HG02885 (cell line): ENCODE measurements at regions not wholly inside any gene's neighbourhood (a gene's known extent, or its start where the extent isn't known, plus 50 kb on each side); places are given as distances from the start of the nearest gene placed in this dataset.
"Not testable (repeated sequence)": the region's sequence is repeated elsewhere in the genome, so short reads cannot be mapped to it uniquely, and the experiment has no call there.

Experiments used
- ATAC-seq: cut with Tn5 transposase; IDR thresholded peaks from one replicate; pipeline ENCODE4 v1.9.1; 2021; ENCODE audit warnings: mild to moderate bottlenecking; ENCODE audit not compliant: unreplicated experiment, poor library complexity

GRCh38 chr1:220475608-220476007, 52.3 kb upstream of the MARK1 start:
- not testable (repeated sequence) for ATAC-seq

- not testable (repeated sequence) for ATAC-seq
These were observed 52.8 kb upstream of the MARK1 start for GRCh38 chr1:220475141-220475540.

GRCh38 chr1:220473440-220473839, 54.5 kb upstream of the MARK1 start:
- ATAC-seq = no peak

- ATAC-seq = no peak
These were observed 65.2 kb upstream of the MARK1 start for GRCh38 chr1:220462752-220463151.

- no peak for ATAC-seq
These were observed 69.0 kb upstream of the MARK1 start for GRCh38 chr1:220458936-220459335.

GRCh38 chr1:220457957-220458609, 69.9 kb upstream of the MARK1 start:
- no peak for ATAC-seq

- no peak for ATAC-seq
These were observed 72.4 kb upstream of the MARK1 start for GRCh38 chr1:220455559-220455958.

GRCh38 chr1:220454155-220454777, 73.7 kb upstream of the MARK1 start:
- no peak for ATAC-seq

GRCh38 chr1:220453371-220453770, 74.6 kb upstream of the MARK1 start:
- ATAC-seq = no peak

GRCh38 chr1:220451532-220451931, 76.4 kb upstream of the MARK1 start:
- no peak for ATAC-seq

- ATAC-seq = no peak
These were observed 77.0 kb upstream of the MARK1 start for GRCh38 chr1:220450927-220451326.

GRCh38 chr1:220448217-220448616, 79.7 kb upstream of the MARK1 start:
- no peak for ATAC-seq

GRCh38 chr1:220444586-220444985, 83.3 kb upstream of the MARK1 start:
- not testable (repeated sequence) for ATAC-seq

- no peak for ATAC-seq
These were observed 86.7 kb upstream of the MARK1 start for GRCh38 chr1:220441211-220441610.

- ATAC-seq = no peak
These were observed 89.2 kb upstream of the MARK1 start for GRCh38 chr1:220438741-220439140.

- ATAC-seq = no peak
These were observed 95.5 kb upstream of the MARK1 start for GRCh38 chr1:220432408-220432807.

GRCh38 chr1:220431554-220432239, 96.2 kb upstream of the MARK1 start:
- ATAC-seq = no peak

GRCh38 chr1:220430586-220430985, 97.3 kb upstream of the MARK1 start:
- ATAC-seq = no peak

- ATAC-seq = no peak
These were observed 97.9 kb upstream of the MARK1 start for GRCh38 chr1:220430059-220430458.

GRCh38 chr1:220426989-220427388, 100.9 kb upstream of the MARK1 start:
- no peak for ATAC-seq

GRCh38 chr1:220425852-220426251, 102.1 kb upstream of the MARK1 start:
- ATAC-seq = no peak

- no peak for ATAC-seq
These were observed 106.4 kb upstream of the MARK1 start for GRCh38 chr1:220421508-220421907.
